IMR-90 (cell line): ENCODE measurements at regions not wholly inside any gene's neighbourhood (a gene's known extent, or its start where the extent isn't known, plus 50 kb on each side); places are given as distances from the start of the nearest gene placed in this dataset.

Experiments used
- ATAC-seq: fragments of 200-7000 bp; cut with Tn5 transposase; 2 replicates; pipeline ENCODE4 v1.9.1; 2020; ENCODE audit warnings: low read depth, mild to moderate bottlenecking, moderate library complexity
- BruUV-seq: library from RNA; stranded (reverse); fragments of 400-500 nt; replicated peaks from 2 replicates; lab custom pipeline; 2021; lab: Mats Ljungman, UMichigan
- CTCF ChIA-PET: fragments of 300-600 bp; formaldehyde crosslinking; extraction: SDS; loops from one replicate; lab custom pipeline; 2021; ENCODE audit warnings: antibody characterized with exemption; lab: Yijun Ruan, JAX
- POLR2A ChIA-PET: fragments of 300-600 bp; sonication (Branson Sonifier 250); formaldehyde crosslinking; loops from one replicate; lab custom pipeline; 2022; ENCODE audit warnings: antibody characterized with exemption; ENCODE audit not compliant: unreplicated experiment; lab: Charles Lee
- DNase-seq: peaks from one replicate; pipeline ENCODE4 v3.0.0; 2013
- H2AFZ ChIP-seq: replicated peaks from 2 replicates; pipeline ENCODE3; 2013; ENCODE audit warnings: low read length, mild to moderate bottlenecking; ENCODE audit not compliant: poor library complexity
- H2AK5ac ChIP-seq: 2 replicates; pipeline ENCODE4 v1.6.1; 2013; ENCODE audit warnings: low read depth, low read length, inconsistent platforms
- H2AK9ac ChIP-seq: replicated peaks from 2 replicates; pipeline ENCODE3; 2013; ENCODE audit warnings: mild to moderate bottlenecking, low read depth, low read length, moderate library complexity; ENCODE audit not compliant: poor library complexity
- H2BK120ac ChIP-seq: 2 replicates; pipeline ENCODE4 v1.6.1; 2013; ENCODE audit warnings: low read depth, low read length, inconsistent platforms
- H2BK15ac ChIP-seq: 3 replicates; pipeline ENCODE4 v1.6.1; 2013; ENCODE audit warnings: low read depth, low read length, inconsistent platforms
- H2BK20ac ChIP-seq: 2 replicates; pipeline ENCODE4 v1.6.1; 2013; ENCODE audit warnings: low read depth, mild to moderate bottlenecking, inconsistent platforms, low read length, moderate library complexity
- H2BK5ac ChIP-seq: 2 replicates; pipeline ENCODE4 v1.6.1; 2013; ENCODE audit warnings: mild to moderate bottlenecking, low read depth, low read length, inconsistent platforms; ENCODE audit not compliant: poor library complexity, severe bottlenecking
- H3K14ac ChIP-seq: replicated peaks from 2 replicates; pipeline ENCODE4 v1.6.1; 2013; ENCODE audit warnings: low read depth, low read length, inconsistent platforms
- H3K18ac ChIP-seq: 2 replicates; pipeline ENCODE4 v1.6.1; 2013; ENCODE audit warnings: low read depth, low read length, control low read depth
- H3K23ac ChIP-seq: 2 replicates; pipeline ENCODE4 v1.6.1; 2013; ENCODE audit warnings: low read depth, low read length, inconsistent platforms
- H3K27ac ChIP-seq: 2 replicates; pipeline ENCODE4 v1.5.1; 2013; ENCODE audit warnings: mild to moderate bottlenecking, control low read depth, low read length; ENCODE audit not compliant: insufficient read depth
- H3K27me3 ChIP-seq: 2 replicates; pipeline ENCODE4 v1.6.1; 2013; ENCODE audit warnings: low read length; ENCODE audit not compliant: control insufficient read depth, insufficient read depth
- H3K36me3 ChIP-seq: 2 replicates; pipeline ENCODE4 v1.6.1; 2013; ENCODE audit warnings: low read length, mixed read lengths; ENCODE audit not compliant: control insufficient read depth, insufficient read depth
- H3K4ac ChIP-seq: 2 replicates; pipeline ENCODE4 v1.6.1; 2013; ENCODE audit warnings: low read depth, low read length, inconsistent platforms
- H3K4me1 ChIP-seq: 2 replicates; pipeline ENCODE4 v1.6.1; 2013; ENCODE audit warnings: low read length, mixed read lengths; ENCODE audit not compliant: control insufficient read depth, insufficient read depth
- H3K4me2 ChIP-seq: 2 replicates; pipeline ENCODE4 v1.6.1; 2013; ENCODE audit warnings: low read depth, mild to moderate bottlenecking, control low read depth, low read length, moderate library complexity
- H3K4me3 ChIP-seq: 2 replicates; pipeline ENCODE4 v1.5.1; 2013; ENCODE audit warnings: low read depth, mild to moderate bottlenecking, control low read depth, low read length, moderate library complexity; ENCODE audit not compliant: insufficient read depth
- H3K56ac ChIP-seq: 2 replicates; pipeline ENCODE4 v1.6.1; 2013; ENCODE audit warnings: low read length, inconsistent platforms; ENCODE audit not compliant: insufficient read depth; ENCODE audit errors: extremely low read depth
- H3K79me1 ChIP-seq, 2 experiments: 2 replicates each; pipeline ENCODE4 v1.6.1; 2013; ENCODE audit warnings: low read length in 2 of 2, inconsistent platforms in 1 of 2, low read depth in 1 of 2
- H3K9ac ChIP-seq: 2 replicates; pipeline ENCODE4 v1.6.1; 2013; ENCODE audit warnings: low read depth, low read length, control low read depth
- H3K9me1 ChIP-seq: 2 replicates; pipeline ENCODE4 v1.6.1; 2013; ENCODE audit warnings: low read length, inconsistent platforms; ENCODE audit not compliant: insufficient read depth
- H3K9me3 ChIP-seq: 2 replicates; pipeline ENCODE4 v1.6.1; 2013; ENCODE audit warnings: low read length; ENCODE audit not compliant: control insufficient read depth, insufficient read depth
- H4K20me1 ChIP-seq: 2 replicates; pipeline ENCODE4 v1.6.1; 2013; ENCODE audit warnings: low read length, inconsistent platforms; ENCODE audit not compliant: insufficient read depth
- H4K5ac ChIP-seq: 2 replicates; pipeline ENCODE4 v1.6.1; 2013; ENCODE audit warnings: mild to moderate bottlenecking, low read depth, low read length, control low read depth
- H4K8ac ChIP-seq, 2 experiments: 2 replicates each; pipeline ENCODE4 v1.6.1; 2013; ENCODE audit warnings: low read depth in 2 of 2, low read length in 2 of 2, control low read depth in 1 of 2, inconsistent platforms in 1 of 2
- H4K91ac ChIP-seq: 2 replicates; pipeline ENCODE4 v1.6.1; 2013; ENCODE audit warnings: low read depth, low read length, inconsistent platforms; ENCODE audit not compliant: insufficient read depth
- CEBPB ChIP-seq: IDR thresholded peaks from 2 replicates; pipeline ENCODE4 v1.6.1; 2012; ENCODE audit warnings: low read depth, low read length, improper control_type of control experiment
- CHD1 ChIP-seq: IDR thresholded peaks from 2 replicates; pipeline ENCODE4 v1.6.1; 2012; ENCODE audit warnings: low read depth, low read length, improper control_type of control experiment
- MAFK ChIP-seq: IDR thresholded peaks from 2 replicates; pipeline ENCODE4 v1.6.1; 2012; ENCODE audit warnings: low read depth, low read length, improper control_type of control experiment
- MAZ ChIP-seq: IDR thresholded peaks from 2 replicates; pipeline ENCODE4 v1.6.1; 2012; ENCODE audit warnings: low read depth, mild to moderate bottlenecking, low read length, improper control_type of control experiment, moderate library complexity, borderline replicate concordance
- MXI1 ChIP-seq: IDR thresholded peaks from 2 replicates; pipeline ENCODE4 v1.6.1; 2012; ENCODE audit warnings: low read depth, mild to moderate bottlenecking, low read length, moderate library complexity, borderline replicate concordance
- POLR2A ChIP-seq: IDR thresholded peaks from 2 replicates; pipeline ENCODE4 v1.6.1; 2012; ENCODE audit warnings: mild to moderate bottlenecking, low read depth, low read length
- RAD21 ChIP-seq: IDR thresholded peaks from 2 replicates; pipeline ENCODE4 v1.6.1; 2012; ENCODE audit warnings: low read length, improper control_type of control experiment
- RCOR1 ChIP-seq: IDR thresholded peaks from 2 replicates; pipeline ENCODE4 v1.6.1; 2012; ENCODE audit warnings: mild to moderate bottlenecking, low read length, improper control_type of control experiment; ENCODE audit not compliant: insufficient replicate concordance
- SMC3 ChIP-seq: fragments of 150-350 bp; IDR thresholded peaks from 2 replicates; pipeline ENCODE4 v1.6.1; 2016; ENCODE audit warnings: low read depth, mild to moderate bottlenecking, antibody characterized with exemption, low read length, moderate library complexity
- WGBS, 2 experiments: methylation state at CpG; one replicate each; pipeline versions ENCODE4 v1.1.5 to v1.1.7; 2013; ENCODE audit warnings: missing lambda C conversion rate in 2 of 2; ENCODE audit not compliant: insufficient read length in 1 of 2; ENCODE audit errors: extremely low coverage in 2 of 2; 5-methylcytosine and 5-hydroxymethylcytosine counted together
- dilution Hi-C: fragments of 300-500 bp; cut with HindIII; formaldehyde crosslinking; loops from one replicate; pipeline ENCODE4 v1.14.3; 2018; ENCODE audit warnings: low sequenced_read_pairs; ENCODE audit not compliant: unreplicated experiment
- in situ Hi-C: fragments of 300-500 bp; cut with MboI; formaldehyde crosslinking; loops from 3 replicates; pipeline ENCODE4 v1.14.3; 2019; ENCODE audit warnings: low sequenced_read_pairs, inconsistent platforms, mixed read lengths
- intact Hi-C: fragments of 100-400 bp; cut with micrococcal nuclease; formaldehyde crosslinking; loops from 2 replicates; pipeline ENCODE4 v1.10.0; 2022
- TF ChIP-seq, protein P1 (sequence below): conservative IDR thresholded peaks from 2 replicates; pipeline ENCODE4 v1.5.1; 2012; ENCODE audit warnings: mild to moderate bottlenecking, low read depth, low read length, improper control_type of control experiment
- TF ChIP-seq, protein P2 (sequence below): fragments of 150-350 bp; IDR thresholded peaks from 2 replicates; pipeline ENCODE4 v1.6.1; 2016; ENCODE audit warnings: low read depth, mild to moderate bottlenecking, low read length, moderate library complexity, borderline replicate concordance
- TF ChIP-seq, protein P3 (sequence below): fragments of 150-350 bp; IDR thresholded peaks from 2 replicates; pipeline ENCODE4 v1.6.1; 2017; ENCODE audit warnings: mild to moderate bottlenecking, antibody characterized with exemption, low read length, low read depth

DNA sequence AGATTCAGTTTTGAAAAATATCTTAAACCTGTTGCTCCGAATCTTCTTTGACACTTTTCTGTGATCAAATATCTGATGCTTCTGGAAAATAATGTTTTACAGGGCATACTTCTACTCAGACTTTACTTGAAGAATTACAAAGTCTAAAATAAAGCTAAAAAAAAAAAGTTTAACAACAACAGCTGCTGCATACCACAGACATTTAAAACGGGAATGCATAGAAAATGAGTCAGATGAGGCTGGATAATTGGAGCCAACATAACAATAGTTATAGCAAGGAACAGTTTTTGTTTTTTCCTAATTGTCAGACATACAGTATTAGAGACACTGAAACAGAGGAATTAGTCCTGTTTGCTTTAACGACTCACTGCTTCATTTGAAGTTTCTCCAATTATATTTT is 1090.2 kb downstream of the SUCLG1 start:
- H3K27ac ChIP-seq, result no peak overlapping the region
- H2BK5ac ChIP-seq, result no peak overlapping the region
- no peak overlapping the region for H2AFZ ChIP-seq
- intact Hi-C loops, result no loop called here
- H3K9ac ChIP-seq, result no peak overlapping the region
- no peak overlapping the region for H4K5ac ChIP-seq
- H3K4me1 ChIP-seq, result no peaks in the 10 kb centered on the region
- no peak for DNase-seq
- TF ChIP-seq POLR2A (no peak), RCOR1 (no peak), RAD21 (no peak), MAFK (no peak), CHD1 (no peak), CEBPB (no peak), SMC3 (no peak), MXI1 (no peak), MAZ (no peak)
- TF ChIP-seq, protein P1, sequence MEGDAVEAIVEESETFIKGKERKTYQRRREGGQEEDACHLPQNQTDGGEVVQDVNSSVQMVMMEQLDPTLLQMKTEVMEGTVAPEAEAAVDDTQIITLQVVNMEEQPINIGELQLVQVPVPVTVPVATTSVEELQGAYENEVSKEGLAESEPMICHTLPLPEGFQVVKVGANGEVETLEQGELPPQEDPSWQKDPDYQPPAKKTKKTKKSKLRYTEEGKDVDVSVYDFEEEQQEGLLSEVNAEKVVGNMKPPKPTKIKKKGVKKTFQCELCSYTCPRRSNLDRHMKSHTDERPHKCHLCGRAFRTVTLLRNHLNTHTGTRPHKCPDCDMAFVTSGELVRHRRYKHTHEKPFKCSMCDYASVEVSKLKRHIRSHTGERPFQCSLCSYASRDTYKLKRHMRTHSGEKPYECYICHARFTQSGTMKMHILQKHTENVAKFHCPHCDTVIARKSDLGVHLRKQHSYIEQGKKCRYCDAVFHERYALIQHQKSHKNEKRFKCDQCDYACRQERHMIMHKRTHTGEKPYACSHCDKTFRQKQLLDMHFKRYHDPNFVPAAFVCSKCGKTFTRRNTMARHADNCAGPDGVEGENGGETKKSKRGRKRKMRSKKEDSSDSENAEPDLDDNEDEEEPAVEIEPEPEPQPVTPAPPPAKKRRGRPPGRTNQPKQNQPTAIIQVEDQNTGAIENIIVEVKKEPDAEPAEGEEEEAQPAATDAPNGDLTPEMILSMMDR, result no peak
- TF ChIP-seq, protein P2, sequence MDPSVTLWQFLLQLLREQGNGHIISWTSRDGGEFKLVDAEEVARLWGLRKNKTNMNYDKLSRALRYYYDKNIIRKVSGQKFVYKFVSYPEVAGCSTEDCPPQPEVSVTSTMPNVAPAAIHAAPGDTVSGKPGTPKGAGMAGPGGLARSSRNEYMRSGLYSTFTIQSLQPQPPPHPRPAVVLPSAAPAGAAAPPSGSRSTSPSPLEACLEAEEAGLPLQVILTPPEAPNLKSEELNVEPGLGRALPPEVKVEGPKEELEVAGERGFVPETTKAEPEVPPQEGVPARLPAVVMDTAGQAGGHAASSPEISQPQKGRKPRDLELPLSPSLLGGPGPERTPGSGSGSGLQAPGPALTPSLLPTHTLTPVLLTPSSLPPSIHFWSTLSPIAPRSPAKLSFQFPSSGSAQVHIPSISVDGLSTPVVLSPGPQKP, result no peak
- TF ChIP-seq, protein P3, sequence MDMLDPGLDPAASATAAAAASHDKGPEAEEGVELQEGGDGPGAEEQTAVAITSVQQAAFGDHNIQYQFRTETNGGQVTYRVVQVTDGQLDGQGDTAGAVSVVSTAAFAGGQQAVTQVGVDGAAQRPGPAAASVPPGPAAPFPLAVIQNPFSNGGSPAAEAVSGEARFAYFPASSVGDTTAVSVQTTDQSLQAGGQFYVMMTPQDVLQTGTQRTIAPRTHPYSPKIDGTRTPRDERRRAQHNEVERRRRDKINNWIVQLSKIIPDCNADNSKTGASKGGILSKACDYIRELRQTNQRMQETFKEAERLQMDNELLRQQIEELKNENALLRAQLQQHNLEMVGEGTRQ, result no peak
- no peak overlapping the region for H3K18ac ChIP-seq
- CTCF ChIA-PET, result no interaction called here
- no peak overlapping the region for H2BK120ac ChIP-seq
- no peak overlapping the region for H2AK9ac ChIP-seq
- H2BK20ac ChIP-seq, result no peak overlapping the region
- BruUV-seq, result no TSS peak
- H3K14ac ChIP-seq, result no peak overlapping the region
- H3K36me3 ChIP-seq, result no peaks in the 10 kb centered on the region
- H2BK15ac ChIP-seq, result no peak overlapping the region
- no peaks in the 10 kb centered on the region for H3K27me3 ChIP-seq
- no peak overlapping the region for H3K56ac ChIP-seq
- POLR2A ChIA-PET, result no interaction called here
- no peak overlapping the region for H3K4me2 ChIP-seq
- no peak overlapping the region for H3K23ac ChIP-seq
- no peak overlapping the region for H4K91ac ChIP-seq
- H3K4ac ChIP-seq, result no peak overlapping the region
- no peaks in the 10 kb centered on the region for H4K20me1 ChIP-seq
- no CpG with 5 or more reads among the region's 3 CpGs for WGBS, 2 experiments
- H2AK5ac ChIP-seq, result no peak overlapping the region
- H3K79me1 ChIP-seq, result no peaks in the 10 kb centered on the region
- no peak overlapping the region for H3K4me3 ChIP-seq
- no peaks in the 10 kb centered on the region for H3K9me1 ChIP-seq
- in situ Hi-C loops, result no loop called here
- dilution Hi-C loops, result no loop called here
- no peaks in the 10 kb centered on the region for H3K9me3 ChIP-seq
- no peak overlapping the region for H4K8ac ChIP-seq
- no peak for ATAC-seq
